BJ (cell line): ENCODE measurements at regions not wholly inside any gene's neighbourhood (a gene's known extent, or its start where the extent isn't known, plus 50 kb on each side); places are given as distances from the start of the nearest gene placed in this dataset.
"Not testable (repeated sequence)": the region's sequence is repeated elsewhere in the genome, so short reads cannot be mapped to it uniquely, and the experiment has no call there.

Experiments
- CTCF ChIA-PET: fragments of 350-600 bp; formaldehyde crosslinking; extraction: SDS; loops from one replicate; lab custom pipeline; 2021; ENCODE audit warnings: antibody characterized with exemption, inconsistent platforms; lab: Yijun Ruan, JAX
- POLR2A ChIA-PET: fragments of 300-600 bp; sonication (Branson Sonifier 250); formaldehyde crosslinking; extraction: SDS; loops from one replicate; lab custom pipeline; 2021; ENCODE audit warnings: antibody characterized with exemption; lab: Charles Lee
- DNase-seq: peaks from one replicate; pipeline ENCODE4 v3.0.0-alpha.2; 2011; ENCODE audit warnings: low read depth
- H3K27me3 ChIP-seq: 2 replicates; pipeline ENCODE4 v1.6.0; 2011; ENCODE audit warnings: low read length; ENCODE audit not compliant: control insufficient read depth, insufficient read depth
- H3K36me3 ChIP-seq: 2 replicates; pipeline ENCODE4 v1.5.1; 2011; ENCODE audit warnings: low read length; ENCODE audit not compliant: control insufficient read depth, insufficient read depth
- H3K4me3 ChIP-seq: 2 replicates; pipeline ENCODE4 v1.5.1; 2011; ENCODE audit warnings: low read depth, mild to moderate bottlenecking, control low read depth, low read length
- TF ChIP-seq, protein P1 (sequence below): IDR thresholded peaks from 2 replicates; pipeline ENCODE4 v1.5.1; 2011; ENCODE audit warnings: low read depth, mild to moderate bottlenecking, control low read depth, inconsistent platforms, low read length, moderate library complexity; ENCODE audit not compliant: insufficient read depth

DNA sequence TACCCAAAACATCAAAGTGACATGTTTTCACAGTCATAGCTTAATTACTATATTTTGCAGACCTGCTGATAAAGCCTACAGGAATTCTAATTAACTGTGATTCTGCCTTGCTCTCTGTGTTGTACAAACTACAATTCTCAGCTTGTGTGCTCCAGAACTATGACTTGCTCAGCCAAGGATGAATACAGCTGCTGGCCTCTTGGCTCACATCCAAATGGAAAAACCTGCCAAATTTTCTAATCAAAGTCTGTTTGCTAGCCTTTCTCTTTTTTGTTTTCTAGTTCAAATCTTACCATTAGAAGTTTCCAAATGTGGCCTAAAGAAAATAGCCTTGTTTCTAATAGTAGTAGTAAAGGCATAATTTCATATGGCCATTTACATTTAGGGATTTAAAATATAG, 1176.8 kb downstream of the FAM133A start:
- Histone ChIP-seq H3K27me3 (no peaks in the 10 kb centered on the region), H3K36me3 (no peaks in the 10 kb centered on the region), H3K4me3 (no peak overlapping the region)
- ChIA-PET POLR2A (no interaction called here), CTCF (no interaction called here)
- no peak for DNase-seq
- TF ChIP-seq, protein P1, sequence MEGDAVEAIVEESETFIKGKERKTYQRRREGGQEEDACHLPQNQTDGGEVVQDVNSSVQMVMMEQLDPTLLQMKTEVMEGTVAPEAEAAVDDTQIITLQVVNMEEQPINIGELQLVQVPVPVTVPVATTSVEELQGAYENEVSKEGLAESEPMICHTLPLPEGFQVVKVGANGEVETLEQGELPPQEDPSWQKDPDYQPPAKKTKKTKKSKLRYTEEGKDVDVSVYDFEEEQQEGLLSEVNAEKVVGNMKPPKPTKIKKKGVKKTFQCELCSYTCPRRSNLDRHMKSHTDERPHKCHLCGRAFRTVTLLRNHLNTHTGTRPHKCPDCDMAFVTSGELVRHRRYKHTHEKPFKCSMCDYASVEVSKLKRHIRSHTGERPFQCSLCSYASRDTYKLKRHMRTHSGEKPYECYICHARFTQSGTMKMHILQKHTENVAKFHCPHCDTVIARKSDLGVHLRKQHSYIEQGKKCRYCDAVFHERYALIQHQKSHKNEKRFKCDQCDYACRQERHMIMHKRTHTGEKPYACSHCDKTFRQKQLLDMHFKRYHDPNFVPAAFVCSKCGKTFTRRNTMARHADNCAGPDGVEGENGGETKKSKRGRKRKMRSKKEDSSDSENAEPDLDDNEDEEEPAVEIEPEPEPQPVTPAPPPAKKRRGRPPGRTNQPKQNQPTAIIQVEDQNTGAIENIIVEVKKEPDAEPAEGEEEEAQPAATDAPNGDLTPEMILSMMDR, result no peak

DNA sequence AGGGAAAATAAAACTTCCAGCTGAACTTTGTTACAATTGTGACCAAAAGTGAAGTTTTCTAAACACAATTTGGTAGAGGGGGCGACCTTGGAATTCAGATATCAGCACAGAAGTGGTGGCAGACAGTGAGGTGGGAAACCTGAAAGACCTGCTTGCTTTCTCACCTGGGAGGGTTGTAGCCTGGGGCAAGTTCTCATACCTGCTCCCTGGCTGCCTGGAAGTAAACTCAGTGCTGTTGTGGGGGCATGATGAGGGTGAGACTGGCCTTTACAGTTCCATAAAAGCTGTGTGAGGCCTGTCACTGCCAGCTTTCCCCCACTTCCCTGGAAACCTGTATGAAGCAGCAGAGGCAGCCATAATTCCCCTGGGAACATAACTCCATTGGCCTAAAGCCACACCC, 1180.2 kb downstream of the FAM133A start:
- ChIA-PET POLR2A (no interaction called here), CTCF (no interaction called here)
- TF ChIP-seq, protein P1, result no peak
- Histone ChIP-seq H3K36me3 (no peaks in the 10 kb centered on the region), H3K27me3 (no peaks in the 10 kb centered on the region), H3K4me3 (no peak overlapping the region)
- DNase-seq, result no peak

DNA sequence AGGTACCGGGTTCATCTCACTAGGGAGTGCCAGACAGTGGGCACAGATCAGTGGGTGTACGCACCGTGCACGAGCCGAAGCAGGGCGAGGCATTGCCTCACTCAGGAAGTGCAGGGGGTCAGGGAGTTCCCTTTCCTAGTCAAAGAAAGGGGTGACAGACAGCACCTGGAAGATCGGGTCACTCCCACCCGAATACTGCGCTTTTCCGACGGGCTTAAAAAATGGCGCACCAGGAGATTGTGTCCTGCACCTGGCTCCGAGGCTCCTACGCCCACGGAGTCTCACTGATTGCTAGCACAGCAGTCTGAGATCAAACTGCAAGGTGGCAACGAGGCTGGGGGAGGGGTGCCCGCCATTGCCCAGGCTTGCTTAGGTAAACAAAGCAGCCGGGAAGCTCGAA, 1188.5 kb downstream of the FAM133A start:
- H3K4me3 ChIP-seq, H3K36me3 ChIP-seq, CTCF ChIA-PET, POLR2A ChIA-PET, DNase-seq, H3K27me3 ChIP-seq: not testable (repeated sequence)

DNA sequence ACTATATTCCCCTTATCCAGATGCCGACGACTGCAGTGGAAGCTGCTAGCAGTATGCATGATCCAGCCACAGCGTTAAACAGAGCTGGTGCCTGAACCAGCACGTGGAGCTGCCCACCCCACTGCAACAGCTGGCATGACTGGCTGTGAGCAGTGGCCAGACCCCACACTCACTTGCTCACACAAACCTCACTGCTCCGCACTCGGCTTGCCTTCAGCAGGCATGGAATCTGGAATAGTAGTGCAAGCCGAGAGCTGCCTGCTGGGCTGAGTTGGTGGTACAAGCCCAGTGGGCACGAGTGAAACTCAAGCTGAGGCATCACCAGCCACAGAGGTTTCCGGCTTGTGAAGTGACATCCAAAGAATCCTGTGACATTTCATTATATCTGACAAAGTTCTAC, 1197.6 kb downstream of the FAM133A start:
- no peak for DNase-seq
- H3K4me3 ChIP-seq, result no peak overlapping the region
- H3K27me3 ChIP-seq, result no peaks in the 10 kb centered on the region
- POLR2A ChIA-PET, result no interaction called here
- H3K36me3 ChIP-seq, result no peaks in the 10 kb centered on the region
- CTCF ChIA-PET, result interaction anchor here (0.6 kb wide), 1 partner anchor 197 kb away, joined by 4 read pairs; no protein-coding TSS in a partner anchor
- TF ChIP-seq, protein P1, result no peak

DNA sequence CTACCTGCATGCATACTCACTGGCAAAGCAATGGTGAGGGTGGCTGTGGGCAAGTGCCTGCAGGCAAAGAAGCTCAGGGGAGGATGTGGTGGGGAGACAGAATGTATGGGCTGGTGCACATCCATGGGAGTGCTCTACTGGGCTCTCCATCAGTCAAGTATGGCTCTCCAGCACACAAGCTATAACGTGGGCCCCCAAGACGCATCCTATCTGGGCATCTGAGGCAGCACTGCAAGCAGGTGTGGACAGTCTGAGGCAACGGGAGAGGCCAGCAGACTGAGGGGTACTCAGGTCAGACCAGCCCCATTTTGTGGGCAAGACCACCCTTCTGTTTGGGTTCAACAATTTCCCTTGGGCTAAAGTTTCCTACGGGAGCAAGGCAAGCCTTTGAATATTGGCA, 1227.8 kb downstream of the FAM133A start:
- DNase-seq, result no peak
- TF ChIP-seq, protein P1, result no peak
- ChIA-PET POLR2A (no interaction called here), CTCF (no interaction called here)
- H3K4me3 ChIP-seq, result no peak overlapping the region
- H3K36me3 ChIP-seq, result no peaks in the 10 kb centered on the region
- no peaks in the 10 kb centered on the region for H3K27me3 ChIP-seq

DNA sequence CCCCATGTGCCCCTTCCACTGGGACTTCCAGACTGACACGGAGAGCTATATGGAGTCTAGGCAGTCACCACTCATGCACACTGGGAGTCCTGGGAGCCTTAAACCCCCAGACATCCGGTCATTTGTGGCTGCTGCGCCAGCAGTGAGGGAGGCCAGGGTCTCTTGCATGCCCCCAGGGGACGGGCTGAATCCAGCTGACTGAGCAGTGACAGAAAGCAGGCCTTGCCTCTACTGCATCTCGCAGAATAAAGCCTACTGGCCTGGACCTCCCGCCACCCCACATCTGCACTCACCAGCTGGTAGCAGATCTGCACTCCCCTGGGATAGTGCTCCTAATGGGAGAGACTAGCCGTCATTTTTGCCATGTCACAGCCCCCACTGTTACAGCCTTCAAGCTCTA, 1234.2 kb downstream of the FAM133A start:
- H3K4me3 ChIP-seq, result no peak overlapping the region
- no peak for DNase-seq
- no peaks in the 10 kb centered on the region for H3K36me3 ChIP-seq
- TF ChIP-seq, protein P1, result no peak
- POLR2A ChIA-PET, result no interaction called here
- H3K27me3 ChIP-seq, result no peaks in the 10 kb centered on the region
- CTCF ChIA-PET, result no interaction called here
